Stimulated activated CD4-positive, alpha-beta T cell treated with anti-CD3 and anti-CD28 coated beads, Interleukin-15, amount 100 ng/mL, for 24 hours (primary cell): ENCODE measurements at regions not wholly inside any gene's neighbourhood (a gene's known extent, or its start where the extent isn't known, plus 50 kb on each side); places are given as distances from the start of the nearest gene placed in this dataset.
A peak's percentile ranks its signal among the peaks of the same experiment; 100 is the strongest.
"Not testable (repeated sequence)": the region's sequence is repeated elsewhere in the genome, so short reads cannot be mapped to it uniquely, and the experiment has no call there.

ENCODE experiments used
- DNase-seq: peaks from one replicate; pipeline ENCODE4 v3.0.0-alpha.2; 2020

- DNase-seq: not testable (repeated sequence)
These were observed 70.9 kb downstream of the NPIPA5 start for GRCh38 chr16:15307184-15307583.

- DNase-seq: not testable (repeated sequence)
These were observed 72.2 kb downstream of the NPIPA5 start for GRCh38 chr16:15305889-15306288.

GRCh38 chr16:15303667-15304324 lies 74.3 kb downstream of the NPIPA5 start:
- DNase-seq: not testable (repeated sequence)

- DNase-seq: not testable (repeated sequence)
These were observed 81.0 kb downstream of the NPIPA5 start for GRCh38 chr16:15297104-15297503.

- not testable (repeated sequence) for DNase-seq
These were observed 103.3 kb downstream of the NPIPA5 start for GRCh38 chr16:15274796-15275195.

GRCh38 chr16:15273964-15274363 lies 104.1 kb downstream of the NPIPA5 start:
- DNase-seq: not testable (repeated sequence)

GRCh38 chr16:15266941-15267340 lies 111.2 kb downstream of the NPIPA5 start:
- DNase-seq: not testable (repeated sequence)

GRCh38 chr16:15262212-15262611 lies 115.9 kb downstream of the NPIPA5 start:
- DNase-seq: not testable (repeated sequence)

- not testable (repeated sequence) for DNase-seq
These were observed 130.1 kb downstream of the NPIPA5 start for GRCh38 chr16:15247971-15248370.

GRCh38 chr16:15236674-15237323 lies 141.3 kb downstream of the NPIPA5 start:
- DNase-seq: not testable (repeated sequence)

- DNase-seq: not testable (repeated sequence)
These were observed 141.1 kb upstream of the RRN3 start for GRCh38 chr16:15235140-15235539.

GRCh38 chr16:15234702-15235101 lies 140.6 kb upstream of the RRN3 start:
- not testable (repeated sequence) for DNase-seq

- not testable (repeated sequence) for DNase-seq
These were observed 136.4 kb upstream of the RRN3 start for GRCh38 chr16:15230432-15230831.

GRCh38 chr16:15229661-15230060 lies 135.6 kb upstream of the RRN3 start:
- DNase-seq: not testable (repeated sequence)

GRCh38 chr16:15224651-15225050 lies 130.6 kb upstream of the RRN3 start:
- not testable (repeated sequence) for DNase-seq

- not testable (repeated sequence) for DNase-seq
These were observed 129.3 kb upstream of the RRN3 start for GRCh38 chr16:15223398-15223797.

GRCh38 chr16:15219679-15220615 lies 125.9 kb upstream of the RRN3 start:
- peak; percentile 2 for DNase-seq

- DNase-seq: not testable (repeated sequence)
These were observed 124.9 kb upstream of the RRN3 start for GRCh38 chr16:15218856-15219500.

GRCh38 chr16:15207202-15207981 lies 113.3 kb upstream of the RRN3 start:
- DNase-seq: not testable (repeated sequence)

- not testable (repeated sequence) for DNase-seq
These were observed 112.4 kb upstream of the RRN3 start for GRCh38 chr16:15206439-15206838.

- not testable (repeated sequence) for DNase-seq
These were observed 111.9 kb upstream of the RRN3 start for GRCh38 chr16:15205939-15206338.

- not testable (repeated sequence) for DNase-seq
These were observed 110.5 kb upstream of the RRN3 start for GRCh38 chr16:15204571-15204970.
